GM21360 (cell line): ENCODE measurements at regions not wholly inside any gene's neighbourhood (a gene's known extent, or its start where the extent isn't known, plus 50 kb on each side); places are given as distances from the start of the nearest gene placed in this dataset.
A peak's percentile ranks its signal among the peaks of the same experiment; 100 is the strongest.
"Not testable (repeated sequence)": the region's sequence is repeated elsewhere in the genome, so short reads cannot be mapped to it uniquely, and the experiment has no call there.

Source experiments
- ATAC-seq: cut with Tn5 transposase; IDR thresholded peaks from one replicate; pipeline ENCODE4 v1.9.1; 2021; ENCODE audit warnings: mild to moderate bottlenecking, moderate library complexity; ENCODE audit not compliant: unreplicated experiment

DNA sequence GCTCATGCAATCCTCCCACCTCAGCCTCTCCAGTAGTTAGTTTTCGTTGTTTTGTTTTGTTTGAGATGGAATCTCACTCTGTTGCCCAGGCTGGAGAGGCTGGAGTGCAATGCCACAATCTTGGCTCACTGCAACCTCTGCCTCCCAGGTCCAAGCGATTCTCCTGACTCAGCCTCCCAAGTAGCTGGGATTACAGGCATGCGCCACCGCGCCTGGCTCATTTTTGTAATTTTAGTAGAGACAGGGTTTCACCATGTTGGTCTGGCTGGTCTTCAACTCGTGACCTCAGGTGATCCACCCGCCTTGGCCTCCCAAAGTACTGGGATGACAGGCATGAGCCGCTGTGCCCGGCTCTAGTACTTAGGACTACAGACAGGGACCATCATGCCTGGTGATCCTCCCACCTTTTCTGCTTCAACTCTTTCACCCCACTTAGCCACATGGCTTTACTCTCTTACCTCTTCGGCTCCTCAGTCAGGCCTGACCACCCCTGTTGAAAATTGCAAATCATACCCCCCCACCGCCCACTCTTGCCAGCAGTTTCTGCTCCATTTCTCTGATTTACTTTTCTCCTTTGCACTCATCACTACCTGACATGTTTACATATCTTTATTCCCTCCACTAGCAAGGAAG is 157.1 kb upstream of the GRK3 start:
- no peak for ATAC-seq

DNA sequence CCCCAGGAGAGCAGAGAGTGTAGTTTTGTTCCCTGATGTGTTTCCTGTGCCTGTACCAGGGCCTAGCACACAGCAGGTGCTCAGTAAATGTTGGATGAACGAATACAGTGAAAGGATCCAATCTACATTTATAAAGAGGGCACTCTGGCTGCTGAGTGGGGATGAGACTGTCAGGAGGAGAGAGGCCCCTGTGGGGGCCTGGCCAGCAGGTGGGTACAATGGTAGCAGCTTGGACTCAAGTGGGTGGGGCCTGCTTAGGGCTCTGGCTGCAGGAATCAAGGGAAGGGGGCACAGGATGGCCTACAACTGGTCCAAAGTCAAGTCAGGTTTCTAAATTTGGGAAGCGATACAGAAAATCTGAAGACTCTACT is 156.6 kb upstream of the GRK3 start:
- ATAC-seq, result no peak

DNA sequence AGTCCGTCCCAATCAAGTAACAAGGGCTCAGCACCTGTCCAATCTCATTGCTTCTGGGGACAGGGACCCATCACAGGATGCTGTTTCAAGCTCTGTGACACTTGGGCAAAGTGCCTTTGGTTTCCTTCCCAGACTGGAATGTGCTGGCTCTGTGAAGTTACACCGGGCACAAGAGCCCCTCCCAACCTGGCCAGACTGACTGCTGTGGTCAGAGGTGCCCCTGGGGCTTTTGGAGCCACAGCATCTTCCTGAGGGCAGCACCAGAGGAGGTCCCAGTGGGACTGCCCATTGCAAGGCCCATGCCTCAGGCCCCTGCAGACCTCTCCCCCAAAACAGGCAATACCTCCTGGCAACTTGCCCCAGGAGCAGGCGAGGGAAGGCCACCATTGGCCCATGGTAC is 155.2 kb upstream of the GRK3 start:
- no peak for ATAC-seq

DNA sequence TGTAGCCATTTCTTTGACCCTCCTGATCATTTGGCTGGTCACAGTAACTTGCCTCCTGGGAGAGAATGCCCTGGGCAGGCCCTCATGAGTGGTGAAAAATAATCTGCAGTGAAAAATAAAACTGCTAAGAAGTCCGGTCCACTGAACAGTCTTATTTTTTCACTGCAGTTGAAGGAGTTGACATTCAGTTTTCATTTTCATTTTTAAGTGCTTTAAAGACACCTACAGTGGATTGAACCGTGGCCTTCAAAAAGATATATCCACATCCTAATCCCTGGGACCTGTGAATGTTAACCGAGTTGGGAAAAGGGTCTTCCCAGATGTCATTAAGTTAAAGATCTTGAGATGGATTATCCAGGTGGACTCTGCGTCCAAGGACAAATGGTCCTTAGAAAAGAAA is 153.6 kb upstream of the GRK3 start:
- ATAC-seq, result no peak

DNA sequence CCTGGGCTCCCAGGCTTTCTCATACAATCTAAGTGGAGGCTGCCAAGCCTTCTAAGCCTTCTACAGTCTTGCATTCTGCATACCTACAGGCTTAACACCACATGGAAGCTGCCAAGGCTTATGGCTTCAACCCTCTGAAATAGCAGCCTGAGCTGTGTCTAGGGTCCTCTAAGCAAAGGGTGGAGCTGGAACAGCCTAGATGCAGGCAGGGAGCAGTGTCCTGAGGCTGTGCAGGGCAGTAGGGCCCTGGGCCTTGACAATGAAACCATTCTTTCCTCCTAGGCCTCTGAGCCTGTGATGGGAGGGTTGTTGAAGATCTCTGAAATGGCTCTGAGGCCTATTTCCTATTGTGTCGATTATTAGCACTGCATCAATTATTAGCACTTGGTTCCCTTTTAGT is 150.9 kb upstream of the GRK3 start:
- ATAC-seq, result no peak

DNA sequence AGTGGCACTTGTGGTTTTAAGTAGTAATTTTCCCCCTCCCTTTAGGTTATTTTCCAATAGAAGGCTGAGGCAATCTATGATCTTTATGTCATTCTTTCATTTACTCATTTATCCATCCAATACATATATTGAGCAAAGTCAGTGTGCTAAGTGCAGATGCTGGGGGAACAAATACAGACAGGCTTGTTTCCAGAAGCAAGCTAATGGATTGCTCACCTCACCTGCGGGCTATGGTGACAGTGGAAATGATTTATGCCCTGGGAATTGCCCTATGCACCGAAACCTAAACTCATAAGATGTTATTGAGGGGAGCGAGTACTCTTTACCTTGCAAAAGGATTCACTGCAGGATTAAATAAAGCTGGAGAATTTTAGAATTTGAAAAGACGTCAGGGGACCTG is 148.7 kb upstream of the GRK3 start:
- ATAC-seq, result not testable (repeated sequence)

DNA sequence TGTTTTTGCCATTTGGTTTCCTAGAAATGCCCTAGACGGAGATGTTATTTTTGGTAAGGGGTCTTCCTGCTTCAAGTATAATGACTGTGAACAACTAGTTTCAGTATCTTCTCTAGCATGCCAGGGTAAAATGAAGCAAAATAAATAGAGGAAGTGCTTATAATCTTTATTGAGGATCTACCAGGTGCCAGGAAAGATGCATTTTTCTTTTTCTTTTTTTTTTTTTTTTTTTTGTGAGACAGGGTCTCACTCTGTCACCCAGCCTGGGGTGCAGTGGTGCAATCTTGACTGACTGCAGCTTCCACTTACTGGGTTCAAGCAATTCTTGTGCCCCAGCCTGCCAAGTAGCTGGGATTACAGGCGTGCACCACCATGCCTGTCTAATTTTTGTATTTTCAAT is 146.6 kb upstream of the GRK3 start:
- not testable (repeated sequence) for ATAC-seq

DNA sequence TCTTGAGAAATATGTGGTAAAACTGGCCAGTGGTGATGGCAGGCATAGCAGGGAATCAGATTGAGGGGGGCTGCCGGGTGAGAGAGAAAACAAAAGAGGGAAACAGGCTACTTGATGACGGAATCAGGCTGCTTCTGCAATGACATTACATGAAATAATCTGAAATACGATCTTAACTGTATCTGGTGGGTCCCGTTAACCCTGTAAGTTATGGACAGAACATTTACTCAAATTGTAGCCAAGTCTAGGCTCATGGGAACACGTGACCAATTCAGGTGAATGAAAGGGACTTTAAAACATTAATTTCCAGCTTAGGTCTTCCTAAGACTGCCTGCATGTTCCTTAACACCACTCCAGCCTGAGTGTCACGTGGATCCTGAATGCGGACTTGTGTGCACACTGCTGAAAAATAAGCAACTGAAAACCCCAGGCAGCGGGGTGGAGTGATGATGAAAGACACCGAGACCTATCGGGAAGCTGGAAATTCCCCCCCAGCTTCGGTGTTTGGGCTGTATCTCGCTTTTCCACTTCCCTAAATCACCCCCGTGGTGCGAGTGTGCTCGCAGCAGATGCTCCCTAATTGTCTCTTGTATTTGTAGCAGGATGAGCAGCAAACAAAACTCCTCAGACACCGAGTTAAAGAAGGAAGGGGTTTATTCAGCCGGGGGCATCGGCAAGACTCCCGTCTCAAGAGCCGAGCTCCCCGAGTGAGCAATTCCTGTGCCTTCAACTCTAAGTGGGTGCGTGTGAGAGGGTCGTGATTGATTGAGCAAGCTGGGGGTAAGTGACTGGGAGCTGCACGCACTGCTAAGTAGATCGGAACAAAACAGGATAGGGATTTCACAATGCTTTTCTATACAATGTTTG is 145.0 kb upstream of the GRK3 start:
- ATAC-seq, result no peak

DNA sequence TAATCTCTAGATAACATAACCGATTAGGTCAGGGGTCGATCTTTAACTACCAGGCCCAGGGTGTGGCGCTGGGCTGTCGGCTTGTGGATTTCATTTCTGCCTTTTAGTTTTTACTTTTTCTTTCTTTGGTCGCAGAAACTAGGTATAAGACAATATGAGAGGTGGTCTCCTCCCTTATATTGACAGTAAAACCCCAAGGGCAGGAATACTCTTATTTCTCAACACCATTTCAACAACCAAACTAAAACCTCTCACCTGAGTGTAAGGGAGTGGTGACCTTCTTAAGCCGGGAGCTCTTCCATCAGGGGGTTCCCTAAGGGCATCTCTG is 144.4 kb upstream of the GRK3 start:
- not testable (repeated sequence) for ATAC-seq

DNA sequence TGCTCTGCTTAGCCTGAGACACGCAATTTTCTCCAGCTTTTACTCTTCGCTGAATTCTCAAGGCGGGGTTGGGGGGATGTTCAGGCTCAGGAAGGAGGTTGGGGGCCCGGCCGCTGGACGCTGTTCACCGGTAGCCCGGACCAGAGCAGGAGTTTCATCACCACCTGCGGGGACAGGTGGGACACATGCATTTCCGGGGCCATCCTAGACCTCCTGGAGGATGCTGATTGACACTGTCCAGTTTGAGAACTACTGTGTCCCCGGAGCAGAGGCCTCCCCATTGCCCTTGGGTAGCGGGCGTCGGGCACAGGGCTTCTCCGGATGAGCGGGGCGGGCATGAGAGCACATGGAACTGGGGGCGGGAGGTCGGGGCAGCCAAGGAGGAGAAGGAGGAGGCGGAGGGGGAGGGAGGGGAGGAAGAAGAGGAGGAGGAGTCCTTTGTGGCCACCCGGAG is 144.0 kb upstream of the GRK3 start:
- no peak for ATAC-seq

DNA sequence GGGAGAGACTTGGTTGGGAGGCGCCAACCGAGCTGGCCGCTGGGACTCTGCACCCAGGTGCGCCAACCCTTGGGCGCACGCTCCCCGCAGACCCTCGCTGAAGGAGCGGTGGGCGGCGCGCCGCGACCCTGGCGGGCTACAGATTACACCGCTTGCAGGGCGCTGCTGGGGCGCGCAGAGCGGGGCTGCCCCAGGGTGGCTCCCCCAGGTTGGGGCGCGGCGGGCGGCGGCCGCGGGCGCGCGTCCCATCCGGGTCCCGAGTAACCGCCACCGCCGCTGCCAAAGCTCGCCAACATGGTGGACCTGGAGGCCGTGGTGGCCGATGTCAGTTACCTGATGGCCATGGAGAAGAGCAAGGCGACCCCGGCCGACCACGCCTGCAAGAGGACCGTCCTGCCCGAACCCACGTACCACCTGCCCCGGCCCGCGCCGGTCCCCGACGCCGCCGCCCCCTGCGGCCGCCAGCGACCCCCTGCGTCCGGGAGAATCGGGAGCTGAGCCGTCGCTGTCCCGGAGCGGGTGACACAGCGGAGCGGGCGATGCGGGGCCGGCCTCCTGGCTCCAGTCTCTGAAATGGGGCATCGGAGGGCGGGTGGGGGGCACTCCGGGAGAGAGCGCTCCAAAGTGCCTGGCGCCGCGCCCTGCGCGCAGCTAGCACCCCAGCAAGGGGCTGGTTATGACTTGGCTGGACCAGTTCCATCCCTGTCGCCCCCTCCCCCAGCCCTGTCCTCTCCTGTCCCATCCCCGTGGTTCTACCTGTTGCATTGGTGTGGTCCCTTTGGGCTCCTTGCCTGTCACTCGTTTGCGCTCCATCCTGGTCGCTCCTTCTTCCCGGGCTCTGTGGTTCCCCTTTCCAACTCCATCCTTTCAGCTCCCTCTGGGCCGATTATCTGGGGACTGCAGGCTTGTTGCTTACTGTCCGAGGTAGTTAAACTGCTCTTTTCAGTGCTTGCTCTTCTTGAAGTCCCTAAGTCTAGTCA is 143.3 kb upstream of the GRK3 start:
- no peak for ATAC-seq

DNA sequence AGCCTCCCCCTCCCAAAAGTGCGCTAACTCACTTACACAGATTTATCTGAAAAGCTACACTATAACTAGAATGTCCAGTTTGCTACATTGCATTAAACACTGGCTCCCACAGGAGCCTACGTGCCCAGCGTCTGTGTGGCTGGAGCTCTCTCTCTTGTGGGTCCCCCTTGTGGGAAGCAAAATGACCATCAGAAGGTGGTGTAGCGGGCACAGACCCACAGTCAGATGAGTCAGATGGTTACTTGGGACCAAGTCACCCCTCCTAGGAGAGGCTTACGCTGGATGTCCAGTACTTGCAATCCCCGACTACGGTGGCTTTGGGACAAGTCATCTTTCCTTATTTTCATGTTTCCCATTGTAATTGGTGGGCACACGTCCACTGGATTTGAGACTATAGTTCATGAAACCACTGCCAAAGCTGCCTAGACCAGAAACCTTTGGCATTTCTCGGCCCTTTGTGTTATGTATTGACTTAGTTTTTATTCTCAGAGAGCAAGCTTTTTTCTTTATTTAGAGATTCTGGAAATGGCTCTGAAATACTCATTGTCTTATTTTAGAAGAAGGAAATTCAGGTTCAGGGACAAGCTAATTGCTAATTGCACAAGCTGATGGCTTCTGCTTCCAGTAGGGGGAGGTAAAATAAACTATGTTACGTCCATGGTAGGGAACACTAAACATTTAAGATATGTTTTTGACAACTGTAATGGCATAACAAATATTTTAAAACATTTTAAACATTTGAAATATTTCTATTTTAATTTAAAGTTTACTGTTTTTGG is 137.8 kb upstream of the GRK3 start:
- not testable (repeated sequence) for ATAC-seq

DNA sequence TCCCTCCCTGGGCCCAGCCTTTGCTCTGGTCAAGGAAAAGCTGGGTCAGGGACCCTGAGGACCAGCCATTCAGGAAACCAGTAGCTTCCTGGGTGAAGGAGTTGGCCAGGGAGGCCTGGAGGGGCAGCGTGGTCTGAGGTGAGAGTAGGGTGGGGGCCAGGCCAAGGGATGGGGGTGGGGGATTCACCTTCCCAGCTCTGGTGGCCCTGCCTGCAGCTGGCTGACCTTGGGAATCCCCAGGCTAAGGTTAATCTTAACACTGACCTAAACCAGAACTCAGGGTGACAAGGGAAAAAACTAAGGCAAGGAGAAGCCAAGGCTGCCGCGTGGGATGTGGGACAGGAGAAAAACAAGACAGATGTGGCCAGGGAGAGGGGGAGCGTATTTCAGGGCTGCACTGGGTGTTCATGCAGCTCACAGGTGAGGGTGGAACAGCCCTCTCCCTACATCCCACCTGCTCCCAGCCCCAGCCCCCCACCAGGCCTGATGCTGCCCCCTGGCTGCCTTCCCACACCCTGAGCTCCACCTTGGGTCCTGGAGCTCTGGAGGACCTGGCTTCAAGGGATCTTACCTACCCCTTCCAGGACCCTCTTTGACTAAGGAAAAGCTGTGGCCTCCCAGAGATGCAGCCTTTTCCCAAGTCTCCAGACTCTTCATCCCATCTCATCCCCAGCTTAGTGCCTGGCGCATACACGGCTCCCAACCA is 132.7 kb upstream of the GRK3 start:
- ATAC-seq, result not testable (repeated sequence)

DNA sequence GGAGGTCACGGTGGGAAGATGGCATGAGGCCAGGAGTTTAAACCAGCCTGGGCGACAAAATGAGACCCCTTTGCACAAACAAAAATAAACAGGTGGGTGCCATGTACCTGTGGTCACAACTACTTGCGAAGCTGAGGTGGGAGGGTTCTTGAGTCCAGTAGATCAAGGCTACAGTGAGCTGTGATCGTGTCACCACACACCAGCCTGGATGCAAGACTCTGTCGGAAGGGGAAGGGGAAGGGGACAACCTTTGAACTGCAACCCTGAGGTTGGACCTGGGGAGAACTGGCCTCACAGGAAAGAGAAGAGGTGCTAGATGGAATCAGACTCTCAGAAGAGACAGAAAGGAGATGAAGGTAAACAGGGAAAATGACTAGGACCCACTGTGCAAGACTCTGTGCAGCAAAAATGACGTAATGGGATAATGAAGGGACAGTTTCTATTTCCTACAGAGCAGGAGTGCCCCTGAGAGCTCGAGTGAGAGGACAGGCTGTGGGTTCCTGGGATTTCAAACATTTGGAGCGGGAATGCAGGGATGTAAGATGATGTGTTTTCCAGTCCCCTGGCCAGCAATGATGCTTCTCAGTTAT is 131.0 kb upstream of the GRK3 start:
- not testable (repeated sequence) for ATAC-seq

DNA sequence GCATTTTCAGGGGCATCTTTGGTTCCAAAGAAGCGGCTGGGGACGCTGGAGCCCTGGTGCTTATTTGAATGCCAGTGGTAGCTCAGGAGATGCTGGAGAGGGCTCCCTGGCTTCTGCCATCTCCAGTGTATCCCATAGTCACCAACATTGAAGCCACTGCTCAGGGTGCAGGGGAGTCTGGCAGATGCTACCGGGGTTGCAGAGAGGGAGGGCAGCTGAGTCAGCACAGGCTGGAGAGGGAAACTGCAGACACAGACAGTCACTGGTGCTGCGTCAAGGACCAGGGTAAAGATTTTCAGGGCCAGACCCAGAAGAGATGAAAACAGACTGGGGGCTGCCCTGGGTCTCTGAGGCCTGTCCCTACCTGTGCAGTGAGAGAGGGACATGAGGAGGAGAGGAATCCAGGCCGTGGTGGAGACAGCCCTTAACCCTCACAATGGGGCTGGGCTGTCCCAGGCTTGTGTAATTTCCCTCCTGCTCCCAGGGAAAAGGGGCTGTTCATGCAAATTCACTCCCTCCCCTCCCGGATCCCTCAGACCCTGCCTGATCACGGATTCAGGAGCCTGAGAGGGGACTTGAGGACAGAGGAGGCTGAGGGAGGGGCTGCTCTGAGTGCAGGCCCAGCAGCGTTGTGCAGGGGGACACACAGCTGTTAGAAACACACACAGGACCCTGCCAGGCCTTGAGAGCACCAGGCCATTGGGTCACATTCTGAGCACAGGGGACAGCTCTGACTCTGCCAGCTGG is 126.9 kb upstream of the GRK3 start:
- ATAC-seq, result no peak

DNA sequence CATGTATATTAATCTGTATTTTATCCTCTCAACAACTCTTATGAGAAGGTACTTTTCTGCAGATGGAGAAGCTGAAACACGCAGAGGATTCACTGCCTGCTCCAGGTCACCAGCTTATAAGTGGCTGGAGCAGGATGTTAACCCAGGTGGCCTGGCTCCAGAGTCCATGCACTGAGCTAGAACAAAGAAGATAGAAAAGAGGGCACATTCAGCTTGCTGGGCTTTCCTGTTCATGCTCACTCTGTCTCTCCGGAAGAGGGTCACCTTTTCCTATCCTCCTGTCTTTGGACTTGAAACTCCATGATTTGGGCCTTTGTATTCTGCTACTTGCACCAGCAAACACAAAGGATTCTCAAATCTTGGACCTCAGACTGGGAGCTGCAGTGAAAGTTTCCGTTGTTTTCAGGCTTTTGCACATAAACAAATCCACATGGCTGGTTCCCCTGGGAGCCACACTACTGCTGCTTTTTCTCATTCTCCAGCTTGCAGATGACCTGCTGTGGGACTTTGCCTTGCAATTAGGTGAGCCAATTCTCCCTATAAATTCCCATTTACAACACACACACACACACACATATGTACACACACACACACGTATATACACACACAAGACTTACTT is 117.3 kb upstream of the GRK3 start:
- no peak for ATAC-seq

DNA sequence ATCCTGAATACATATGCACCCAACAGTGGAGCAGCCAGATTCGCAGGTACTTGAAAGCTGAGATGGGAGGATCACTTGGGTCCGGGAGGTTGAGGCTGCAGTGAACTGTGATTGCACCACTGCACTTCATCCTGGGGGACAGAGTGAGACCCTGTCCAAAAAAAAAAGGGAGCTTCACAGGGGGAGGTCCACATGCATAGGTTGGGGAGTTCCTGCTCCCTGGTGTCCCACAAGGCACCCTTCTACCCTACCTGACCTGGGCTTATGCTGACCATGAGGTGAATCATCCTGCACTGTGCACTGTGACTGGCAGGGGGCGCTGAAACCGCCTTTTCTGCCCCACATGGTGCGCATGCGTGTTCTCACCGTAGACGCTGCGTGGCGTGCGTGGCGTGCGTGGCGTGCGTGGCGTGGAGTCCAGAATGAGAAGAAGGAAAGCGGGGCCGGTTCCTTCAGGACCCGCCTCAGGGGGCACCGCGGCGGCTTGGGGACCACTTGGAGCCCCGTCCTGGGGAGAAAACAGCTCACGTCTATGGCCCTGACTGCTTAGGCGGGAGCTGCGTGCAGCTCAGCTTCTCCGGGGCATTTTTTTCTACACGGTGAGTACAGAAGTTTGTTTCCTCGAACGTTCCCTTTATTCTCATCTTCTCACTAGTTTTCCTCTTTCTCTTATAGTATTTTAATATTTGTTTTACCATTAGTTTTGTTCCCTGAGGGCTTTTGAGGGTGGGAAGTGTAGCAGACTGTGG is 116.6 kb upstream of the GRK3 start:
- peak; percentile 77 for ATAC-seq
